ENCODE measurements at regions not wholly inside any gene's neighbourhood (a gene's known extent, or its start where the extent isn't known, plus 50 kb on each side); places are given as distances from the start of the nearest gene placed in this dataset.

DNA sequence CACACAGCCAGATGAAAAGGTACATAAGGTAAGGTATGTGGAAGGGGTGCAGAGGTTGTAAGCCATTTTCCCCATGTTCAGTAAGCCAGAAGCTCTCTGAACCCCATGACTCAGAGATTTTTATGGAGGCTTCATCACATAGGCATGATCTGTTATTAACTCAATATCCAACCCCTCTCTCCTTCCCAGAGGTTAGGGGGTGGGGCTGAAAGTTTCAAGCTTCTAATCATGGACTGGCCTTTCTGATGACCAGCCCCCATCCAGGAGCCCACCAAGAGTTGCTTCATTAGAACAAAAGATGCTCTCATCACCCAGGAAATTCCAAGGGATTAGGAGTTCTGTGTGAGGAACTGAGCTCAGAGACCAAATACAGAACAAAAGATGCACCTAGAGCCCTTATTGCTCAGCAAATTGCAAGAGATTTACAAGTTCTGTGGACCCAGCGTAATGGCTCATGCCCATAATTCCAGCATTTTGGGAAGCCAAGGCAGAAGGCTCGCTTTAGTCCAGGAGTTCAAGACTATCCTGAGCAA is 103.2 kb upstream of the DAAM1 start:
- no peak overlapping the region for H3K27ac ChIP-seq
- TF ChIP-seq POLR2A (IDR thresholded peaks at IDR 0.05) (no peak), POLR2AphosphoS5 (IDR thresholded peaks at IDR 0.05) (no peak)
- TF ChIP-seq, protein P1, sequence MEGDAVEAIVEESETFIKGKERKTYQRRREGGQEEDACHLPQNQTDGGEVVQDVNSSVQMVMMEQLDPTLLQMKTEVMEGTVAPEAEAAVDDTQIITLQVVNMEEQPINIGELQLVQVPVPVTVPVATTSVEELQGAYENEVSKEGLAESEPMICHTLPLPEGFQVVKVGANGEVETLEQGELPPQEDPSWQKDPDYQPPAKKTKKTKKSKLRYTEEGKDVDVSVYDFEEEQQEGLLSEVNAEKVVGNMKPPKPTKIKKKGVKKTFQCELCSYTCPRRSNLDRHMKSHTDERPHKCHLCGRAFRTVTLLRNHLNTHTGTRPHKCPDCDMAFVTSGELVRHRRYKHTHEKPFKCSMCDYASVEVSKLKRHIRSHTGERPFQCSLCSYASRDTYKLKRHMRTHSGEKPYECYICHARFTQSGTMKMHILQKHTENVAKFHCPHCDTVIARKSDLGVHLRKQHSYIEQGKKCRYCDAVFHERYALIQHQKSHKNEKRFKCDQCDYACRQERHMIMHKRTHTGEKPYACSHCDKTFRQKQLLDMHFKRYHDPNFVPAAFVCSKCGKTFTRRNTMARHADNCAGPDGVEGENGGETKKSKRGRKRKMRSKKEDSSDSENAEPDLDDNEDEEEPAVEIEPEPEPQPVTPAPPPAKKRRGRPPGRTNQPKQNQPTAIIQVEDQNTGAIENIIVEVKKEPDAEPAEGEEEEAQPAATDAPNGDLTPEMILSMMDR (IDR thresholded peaks at IDR 0.05): no peak
- H3K27me3 ChIP-seq (replicated peaks; ENCODE audit: insufficient read depth): no peaks in the 10 kb centered on the region
- intact Hi-C loops (cut with DNase I): no loop called here
- no peaks in the 10 kb centered on the region for H3K9me3 ChIP-seq
- H3K36me3 ChIP-seq: no peaks in the 10 kb centered on the region
- H3K4me3 ChIP-seq: no peak overlapping the region
- 96% methylated on average over 2 of the region's 2 CpGs for WGBS
- no peak for DNase-seq (ENCODE audit: low spot score)
- H3K4me1 ChIP-seq (replicated peaks): no peaks in the 10 kb centered on the region

DNA sequence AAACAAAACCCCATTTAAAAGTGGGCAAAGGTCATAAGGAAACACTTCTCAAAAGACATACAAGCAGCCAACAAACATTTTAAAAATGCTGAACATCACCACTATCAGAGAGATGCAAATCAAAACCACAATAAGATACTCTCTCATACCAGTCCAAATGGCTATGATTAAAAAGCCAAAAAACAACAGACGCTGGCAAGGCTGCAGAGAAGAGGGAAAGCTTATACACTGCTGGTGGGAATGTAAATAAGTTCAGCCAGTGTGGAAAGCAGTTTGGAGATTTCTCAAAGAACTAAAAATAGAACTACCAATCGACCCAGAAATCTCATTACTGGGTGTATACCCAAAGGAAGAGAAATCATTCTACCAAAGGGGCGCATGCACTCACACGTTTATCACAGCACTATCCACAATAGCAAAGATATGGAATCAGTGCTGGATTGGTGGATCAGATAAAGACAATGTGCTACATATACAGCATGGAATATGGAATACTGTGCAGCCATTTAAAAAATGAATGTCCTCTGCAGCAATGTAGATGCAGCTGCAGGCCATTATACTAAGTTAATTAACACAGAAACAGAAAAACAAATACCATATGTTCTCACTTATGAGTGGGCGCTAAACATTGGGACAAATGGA is 102.1 kb upstream of the DAAM1 start:
- no peaks in the 10 kb centered on the region for H3K27me3 ChIP-seq (replicated peaks; ENCODE audit: insufficient read depth)
- WGBS: 40% methylated on average over 5 of the region's 5 CpGs
- H3K4me1 ChIP-seq (replicated peaks): no peaks in the 10 kb centered on the region
- TF ChIP-seq POLR2A (IDR thresholded peaks at IDR 0.05) (no peak), POLR2AphosphoS5 (IDR thresholded peaks at IDR 0.05) (no peak)
- TF ChIP-seq, protein P1 (IDR thresholded peaks at IDR 0.05): no peak
- H3K4me3 ChIP-seq: no peak overlapping the region
- no peaks in the 10 kb centered on the region for H3K36me3 ChIP-seq
- DNase-seq (ENCODE audit: low spot score): no peak
- no peaks in the 10 kb centered on the region for H3K9me3 ChIP-seq
- no peak overlapping the region for H3K27ac ChIP-seq
- intact Hi-C loops (cut with DNase I): no loop called here

GRCh38 chr14:59087240-59087639 is 101.2 kb upstream of the DAAM1 start:
- Histone ChIP-seq H3K4me3 (no peak overlapping the region), H3K27me3 (replicated peaks; ENCODE audit: insufficient read depth) (no peaks in the 10 kb centered on the region), H3K27ac (no peak overlapping the region), H3K4me1 (replicated peaks) (no peaks in the 10 kb centered on the region), H3K9me3 (no peaks in the 10 kb centered on the region), H3K36me3 (no peaks in the 10 kb centered on the region)
- no peak for TF ChIP-seq POLR2A (IDR thresholded peaks at IDR 0.05)
- TF ChIP-seq, protein P1 (IDR thresholded peaks at IDR 0.05): no peak
- TF ChIP-seq POLR2AphosphoS5 (IDR thresholded peaks at IDR 0.05): no peak
- intact Hi-C loops (cut with DNase I): no loop called here
- DNase-seq (ENCODE audit: low spot score): no peak
- 96% methylated on average over 3 of the region's 3 CpGs for WGBS

DNA sequence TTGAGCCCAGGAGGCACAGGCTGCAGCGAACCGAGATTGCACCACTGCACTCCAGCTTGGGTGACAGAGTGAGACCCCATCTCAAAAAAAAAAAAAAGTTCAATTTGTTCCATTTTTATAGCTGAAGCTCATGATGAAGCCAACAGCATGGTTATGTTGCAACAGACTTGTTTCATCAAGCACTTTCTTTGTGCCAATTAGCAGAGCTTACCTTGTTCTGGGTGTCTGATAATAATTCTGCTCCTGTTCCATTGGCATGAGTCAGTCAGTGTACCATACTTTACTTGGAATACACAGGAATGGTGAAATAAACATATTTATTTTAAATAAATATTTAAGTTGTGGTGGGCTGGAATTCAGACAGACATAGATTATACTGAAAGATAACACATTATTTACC is 100.8 kb upstream of the DAAM1 start:
- no peak overlapping the region for H3K27ac ChIP-seq
- no peaks in the 10 kb centered on the region for H3K36me3 ChIP-seq
- H3K27me3 ChIP-seq (replicated peaks; ENCODE audit: insufficient read depth): no peaks in the 10 kb centered on the region
- intact Hi-C loops (cut with DNase I): no loop called here
- H3K9me3 ChIP-seq: no peaks in the 10 kb centered on the region
- TF ChIP-seq POLR2A (IDR thresholded peaks at IDR 0.05) (no peak), POLR2AphosphoS5 (IDR thresholded peaks at IDR 0.05) (no peak)
- TF ChIP-seq, protein P1 (IDR thresholded peaks at IDR 0.05): no peak
- H3K4me1 ChIP-seq (replicated peaks): no peaks in the 10 kb centered on the region
- no peak overlapping the region for H3K4me3 ChIP-seq
- no peak for DNase-seq (ENCODE audit: low spot score)
- WGBS: 82% methylated on average over 2 of the region's 2 CpGs

- Histone ChIP-seq H3K9me3 (no peaks in the 10 kb centered on the region), H3K36me3 (no peaks in the 10 kb centered on the region), H3K4me1 (replicated peaks) (no peaks in the 10 kb centered on the region), H3K27ac (no peak overlapping the region), H3K4me3 (no peak overlapping the region), H3K27me3 (replicated peaks; ENCODE audit: insufficient read depth) (no peaks in the 10 kb centered on the region)
- TF ChIP-seq POLR2A (IDR thresholded peaks at IDR 0.05): no peak
- TF ChIP-seq POLR2AphosphoS5 (IDR thresholded peaks at IDR 0.05): no peak
- TF ChIP-seq, protein P1 (IDR thresholded peaks at IDR 0.05): no peak
- WGBS: 62% methylated on average over 4 of the region's 4 CpGs
- DNase-seq (ENCODE audit: low spot score): no peak
- intact Hi-C loops (cut with DNase I): no loop called here
These were observed 97.9 kb upstream of the DAAM1 start for GRCh38 chr14:59090572-59090971.

Measured in prostate gland (tissue), 2 donors.